ENCODE measurements at regions not wholly inside any gene's neighbourhood (a gene's known extent, or its start where the extent isn't known, plus 50 kb on each side); places are given as distances from the start of the nearest gene placed in this dataset.

DNA sequence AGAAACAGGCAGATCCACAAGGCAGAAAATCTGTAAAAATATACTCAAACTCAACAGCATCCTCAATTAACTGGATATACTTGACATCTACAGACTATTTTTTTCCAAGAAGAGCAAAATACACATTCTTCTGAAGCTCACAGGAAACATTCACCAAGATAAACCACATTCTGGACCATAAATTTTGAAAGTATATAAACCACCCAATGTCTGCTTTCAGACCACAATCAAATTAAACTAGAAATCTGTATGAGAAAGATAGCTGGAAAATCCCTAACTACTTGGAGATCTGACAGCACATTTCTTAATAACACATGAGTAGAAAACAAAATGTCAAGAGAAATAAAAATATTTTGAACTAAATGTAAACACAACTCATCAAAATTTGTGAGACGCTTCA is 195.5 kb downstream of the ERMARD start:
- no peaks in the 10 kb centered on the region for H3K4me1 ChIP-seq (ENCODE audit: control insufficient read depth in 2 of 2, insufficient read depth in 2 of 2, low read length in 2 of 2)
- Mint-ChIP-seq H3K9me3 (peaks cover 0 to 17% (median 8%) of the 10 kb centered on the region in 11 donors), H3K4me3 (no peak overlapping the region), H3K36me3 (peaks cover 0 to 12% (median 0%) of the 10 kb centered on the region in 5 donors), H3K4me1 (no peaks in the 10 kb centered on the region), H3K27ac (no peak overlapping the region), H3K27me3 (peaks cover 4 to 34% (median 22%) of the 10 kb centered on the region in 5 donors)
- CTCF ChIA-PET, result interaction anchor here (0.9 kb wide), 1 partner anchor 345 kb away, joined by 3 read pairs; no protein-coding TSS in a partner anchor
- H3K27ac ChIP-seq (ENCODE audit: low read depth, low read length), result no peak overlapping the region
- intact Hi-C loops (cut with micrococcal nuclease), result no loop called here
- H3K36me3 ChIP-seq (ENCODE audit: control insufficient read depth in 2 of 3, insufficient read depth in 3 of 3, low read length in 3 of 3), result no peaks in the 10 kb centered on the region
- peaks cover 0 to 2% of the 10 kb centered on the region in 2 donors for H3K27me3 ChIP-seq (ENCODE audit: control insufficient read depth in 2 of 2, insufficient read depth in 2 of 2, low read length in 2 of 2)
- H3K4me3 ChIP-seq (ENCODE audit: low read length), result no peak overlapping the region
- DNase-seq (no peak), ATAC-seq (no peak)
- POLR2A ChIA-PET, result no interaction called here
- no peaks in the 10 kb centered on the region for H3K9me3 ChIP-seq (ENCODE audit: control insufficient read depth in 2 of 3, low read length in 3 of 3)

DNA sequence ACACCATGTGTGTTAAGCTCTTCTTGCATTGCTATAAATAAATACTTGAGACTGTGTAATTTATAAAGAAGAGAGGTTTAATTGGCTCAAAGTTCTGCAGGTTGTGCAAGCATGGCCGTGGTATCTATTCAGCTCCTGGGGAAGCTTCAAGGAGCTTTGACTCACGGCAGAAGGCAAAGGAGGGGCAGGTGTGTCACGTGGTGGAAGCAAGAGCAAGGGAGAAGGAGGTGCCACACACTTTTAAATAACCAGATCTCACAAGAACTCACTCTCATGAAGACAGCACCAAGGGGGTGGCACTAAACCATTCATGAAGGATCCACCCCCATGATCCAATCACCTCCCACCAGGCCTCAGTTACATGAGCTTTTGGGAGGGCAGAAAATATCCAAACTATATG is 193.7 kb downstream of the ERMARD start:
- intact Hi-C loops (cut with micrococcal nuclease), result no loop called here
- CTCF ChIA-PET, result no interaction called here
- H3K27ac Mint-ChIP-seq, result no peak overlapping the region

DNA sequence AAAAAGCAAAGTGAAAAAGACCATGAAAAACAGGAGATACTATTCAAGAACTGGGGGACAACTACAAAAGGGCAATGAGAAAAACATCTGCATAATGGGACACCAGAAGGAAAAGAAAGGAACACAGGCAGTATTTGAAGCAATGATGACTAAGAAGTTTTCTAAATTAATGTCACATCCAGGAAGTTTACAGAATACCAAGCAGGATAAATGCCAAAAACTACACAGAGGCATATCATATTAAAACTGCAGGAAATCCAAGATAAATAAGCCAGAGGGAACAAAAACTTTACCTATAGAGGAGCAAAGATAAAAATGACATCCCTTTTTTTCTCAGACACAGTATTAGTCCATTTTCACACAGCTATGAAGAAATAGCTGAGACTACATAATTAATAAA is 193.0 kb downstream of the ERMARD start:
- no peak for DNase-seq
- H3K9me3 Mint-ChIP-seq, result peaks cover 0 to 17% (median 8%) of the 10 kb centered on the region in 11 donors
- POLR2A ChIA-PET, result no interaction called here
- H3K36me3 Mint-ChIP-seq, result peaks cover 0 to 12% (median 0%) of the 10 kb centered on the region in 5 donors
- H3K4me1 Mint-ChIP-seq, result no peaks in the 10 kb centered on the region
- Histone ChIP-seq H3K36me3 (ENCODE audit: control insufficient read depth in 2 of 3, insufficient read depth in 3 of 3, low read length in 3 of 3) (no peaks in the 10 kb centered on the region), H3K27ac (ENCODE audit: low read depth, low read length) (no peak overlapping the region), H3K4me1 (ENCODE audit: control insufficient read depth in 2 of 2, insufficient read depth in 2 of 2, low read length in 2 of 2) (no peaks in the 10 kb centered on the region), H3K27me3 (ENCODE audit: control insufficient read depth in 2 of 2, insufficient read depth in 2 of 2, low read length in 2 of 2) (peaks cover 0 to 2% of the 10 kb centered on the region in 2 donors), H3K9me3 (ENCODE audit: control insufficient read depth in 2 of 3, low read length in 3 of 3) (no peaks in the 10 kb centered on the region), H3K4me3 (ENCODE audit: low read length) (no peak overlapping the region)
- intact Hi-C loops (cut with micrococcal nuclease), result no loop called here
- CTCF ChIA-PET, result no interaction called here
- H3K27me3 Mint-ChIP-seq, result peaks cover 4 to 33% (median 30%) of the 10 kb centered on the region in 5 donors
- H3K4me3 Mint-ChIP-seq, result no peak overlapping the region
- no peak overlapping the region for H3K27ac Mint-ChIP-seq
- no peak for ATAC-seq

More for the DNA sequence above, 193.7 kb downstream of the ERMARD start:
- H3K36me3 Mint-ChIP-seq, result peaks cover 0 to 12% (median 0%) of the 10 kb centered on the region in 5 donors
- Histone ChIP-seq H3K36me3 (ENCODE audit: control insufficient read depth in 2 of 3, insufficient read depth in 3 of 3, low read length in 3 of 3) (no peaks in the 10 kb centered on the region), H3K27me3 (ENCODE audit: control insufficient read depth in 2 of 2, insufficient read depth in 2 of 2, low read length in 2 of 2) (peaks cover 0 to 2% of the 10 kb centered on the region in 2 donors), H3K9me3 (ENCODE audit: control insufficient read depth in 2 of 3, low read length in 3 of 3) (no peaks in the 10 kb centered on the region), H3K4me1 (ENCODE audit: control insufficient read depth in 2 of 2, insufficient read depth in 2 of 2, low read length in 2 of 2) (no peaks in the 10 kb centered on the region), H3K4me3 (ENCODE audit: low read length) (no peak overlapping the region), H3K27ac (ENCODE audit: low read depth, low read length) (no peak overlapping the region)
- DNase-seq (no peak), ATAC-seq (no peak)
- peaks cover 0 to 17% (median 8%) of the 10 kb centered on the region in 11 donors for H3K9me3 Mint-ChIP-seq
- H3K4me1 Mint-ChIP-seq, result no peaks in the 10 kb centered on the region
- peaks cover 4 to 34% (median 24%) of the 10 kb centered on the region in 5 donors for H3K27me3 Mint-ChIP-seq
- POLR2A ChIA-PET, result no interaction called here
- no peak overlapping the region for H3K4me3 Mint-ChIP-seq

DNA sequence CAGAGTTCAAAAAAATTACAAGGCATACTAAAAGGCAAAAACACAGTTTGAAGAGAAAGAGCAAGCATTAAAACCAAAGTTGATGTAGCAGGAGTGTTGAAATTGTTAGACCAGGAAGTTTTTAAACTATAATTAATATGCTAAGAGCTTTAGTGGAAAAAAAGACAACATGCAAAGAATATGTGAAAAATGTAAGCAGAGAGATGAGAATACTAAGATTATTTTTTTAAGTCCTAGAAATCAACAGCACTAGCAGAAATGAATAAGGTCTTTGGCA is 192.6 kb downstream of the ERMARD start:
- Mint-ChIP-seq H3K9me3 (peaks cover 0 to 17% (median 8%) of the 10 kb centered on the region in 11 donors), H3K27ac (no peak overlapping the region), H3K27me3 (peaks cover 4 to 36% (median 30%) of the 10 kb centered on the region in 5 donors), H3K4me3 (no peak overlapping the region), H3K36me3 (peaks cover 0 to 12% (median 0%) of the 10 kb centered on the region in 5 donors), H3K4me1 (no peaks in the 10 kb centered on the region)
- no peak overlapping the region for H3K27ac ChIP-seq (ENCODE audit: low read depth, low read length)
- no peaks in the 10 kb centered on the region for H3K36me3 ChIP-seq (ENCODE audit: control insufficient read depth in 2 of 3, insufficient read depth in 3 of 3, low read length in 3 of 3)
- intact Hi-C loops (cut with micrococcal nuclease), result no loop called here
- ChIA-PET CTCF (no interaction called here), POLR2A (no interaction called here)
- no peak for DNase-seq
- ATAC-seq, result no peak
- no peaks in the 10 kb centered on the region for H3K4me1 ChIP-seq (ENCODE audit: control insufficient read depth in 2 of 2, insufficient read depth in 2 of 2, low read length in 2 of 2)
- no peak overlapping the region for H3K4me3 ChIP-seq (ENCODE audit: low read length)
- no peaks in the 10 kb centered on the region for H3K9me3 ChIP-seq (ENCODE audit: control insufficient read depth in 2 of 3, low read length in 3 of 3)
- peaks cover 0 to 2% of the 10 kb centered on the region in 2 donors for H3K27me3 ChIP-seq (ENCODE audit: control insufficient read depth in 2 of 2, insufficient read depth in 2 of 2, low read length in 2 of 2)

DNA sequence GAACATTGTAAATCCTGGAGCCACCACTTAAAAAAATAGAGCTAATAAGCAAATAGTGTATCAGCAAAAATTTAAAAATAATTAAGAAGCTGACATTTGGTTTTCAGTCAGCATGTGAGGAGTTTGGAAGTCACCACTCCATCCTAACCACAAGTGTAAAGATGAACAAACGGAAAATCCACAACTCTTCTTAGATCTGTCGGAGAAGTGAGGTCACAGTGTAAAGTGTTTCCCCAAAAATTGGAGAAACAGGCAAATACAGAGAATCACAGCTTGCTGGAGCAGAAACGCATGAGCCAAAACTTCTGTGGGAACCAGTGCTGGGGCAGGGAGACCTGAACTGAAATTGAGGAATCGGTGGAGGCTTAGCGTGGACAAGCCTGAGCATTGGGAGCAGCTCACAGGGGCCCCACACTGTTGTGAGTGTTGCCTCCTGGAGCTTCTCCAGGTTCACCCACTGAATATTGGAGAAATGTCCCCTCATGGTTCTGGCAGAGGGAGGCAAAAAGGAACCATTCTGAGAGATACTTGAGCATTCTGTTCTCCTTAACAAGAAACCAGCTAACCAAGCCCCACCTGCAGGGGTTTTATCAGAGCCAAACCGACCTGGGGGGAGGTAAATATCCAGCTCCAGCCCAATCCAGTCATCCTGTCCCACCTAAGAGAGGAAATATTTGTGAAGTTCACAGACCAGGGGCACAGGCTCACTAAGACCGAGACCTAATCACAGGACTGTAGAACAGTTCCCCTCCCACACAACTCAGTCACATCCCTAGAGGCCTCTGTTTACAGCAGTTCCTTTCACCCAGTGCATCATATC is 192.0 kb downstream of the ERMARD start:
- Histone ChIP-seq H3K36me3 (ENCODE audit: control insufficient read depth in 2 of 3, insufficient read depth in 3 of 3, low read length in 3 of 3) (no peaks in the 10 kb centered on the region), H3K9me3 (ENCODE audit: control insufficient read depth in 2 of 3, low read length in 3 of 3) (no peaks in the 10 kb centered on the region), H3K4me1 (ENCODE audit: control insufficient read depth in 2 of 2, insufficient read depth in 2 of 2, low read length in 2 of 2) (no peaks in the 10 kb centered on the region), H3K27me3 (ENCODE audit: control insufficient read depth in 2 of 2, insufficient read depth in 2 of 2, low read length in 2 of 2) (peaks cover 0 to 2% of the 10 kb centered on the region in 2 donors), H3K27ac (ENCODE audit: low read depth, low read length) (no peak overlapping the region), H3K4me3 (ENCODE audit: low read length) (no peak overlapping the region)
- Mint-ChIP-seq H3K4me1 (no peaks in the 10 kb centered on the region), H3K27me3 (peaks cover 4 to 39% (median 34%) of the 10 kb centered on the region in 5 donors), H3K27ac (no peak overlapping the region), H3K9me3 (peaks cover 0 to 17% (median 8%) of the 10 kb centered on the region in 11 donors), H3K36me3 (peaks cover 0 to 12% (median 0%) of the 10 kb centered on the region in 5 donors), H3K4me3 (no peak overlapping the region)
- ATAC-seq (no peak), DNase-seq (no peak)
- POLR2A ChIA-PET, result no interaction called here
- intact Hi-C loops (cut with micrococcal nuclease), result no loop called here
- CTCF ChIA-PET, result no interaction called here

DNA sequence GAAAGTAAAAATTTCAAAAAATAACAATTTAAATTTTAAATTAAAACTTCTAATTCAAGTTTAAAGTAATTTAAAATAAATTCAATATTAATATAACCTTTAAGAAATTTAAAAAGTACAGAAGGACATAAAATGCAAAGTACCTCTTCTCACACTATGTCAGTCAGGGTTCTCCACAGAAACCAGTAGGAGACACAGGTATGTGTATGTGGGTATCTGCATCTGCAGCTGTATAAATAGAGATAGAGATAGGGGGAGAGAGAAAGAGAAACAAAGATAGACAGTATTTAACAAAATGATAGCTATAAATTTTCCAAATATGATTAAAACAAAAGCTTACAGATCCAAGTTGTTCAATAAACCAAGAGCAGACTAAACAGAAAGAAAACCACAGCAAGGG is 190.8 kb downstream of the ERMARD start:
- Mint-ChIP-seq H3K4me1 (no peaks in the 10 kb centered on the region), H3K27ac (no peak overlapping the region), H3K36me3 (peaks cover 0 to 12% (median 0%) of the 10 kb centered on the region in 5 donors), H3K4me3 (no peak overlapping the region), H3K9me3 (peaks cover 0 to 17% (median 8%) of the 10 kb centered on the region in 11 donors), H3K27me3 (peaks cover 4 to 45% (median 34%) of the 10 kb centered on the region in 5 donors)
- DNase-seq (no peak), ATAC-seq (no peak)
- intact Hi-C loops (cut with micrococcal nuclease), result no loop called here
- no peak overlapping the region for H3K4me3 ChIP-seq (ENCODE audit: low read length)
- H3K36me3 ChIP-seq (ENCODE audit: control insufficient read depth in 2 of 3, insufficient read depth in 3 of 3, low read length in 3 of 3), result no peaks in the 10 kb centered on the region
- no peak overlapping the region for H3K27ac ChIP-seq (ENCODE audit: low read depth, low read length)
- no peaks in the 10 kb centered on the region for H3K4me1 ChIP-seq (ENCODE audit: control insufficient read depth in 2 of 2, insufficient read depth in 2 of 2, low read length in 2 of 2)
- ChIA-PET POLR2A (no interaction called here), CTCF (interaction anchor here (0.9 kb wide), 1 partner anchor 10 kb away, joined by 3 read pairs; no protein-coding TSS in a partner anchor)
- peaks cover 0 to 2% of the 10 kb centered on the region in 2 donors for H3K27me3 ChIP-seq (ENCODE audit: control insufficient read depth in 2 of 2, insufficient read depth in 2 of 2, low read length in 2 of 2)
- no peaks in the 10 kb centered on the region for H3K9me3 ChIP-seq (ENCODE audit: control insufficient read depth in 2 of 3, low read length in 3 of 3)

Data from naive thymus-derived CD4-positive, alpha-beta T cell (primary cell).